ENCODE measurements at regions not wholly inside any gene's neighbourhood (a gene's known extent, or its start where the extent isn't known, plus 50 kb on each side); places are given as distances from the start of the nearest gene placed in this dataset.

- TF ChIP-seq CTCF (IDR thresholded peaks at IDR 0.05) = no peak
- no peak for TF ChIP-seq POLR2A (IDR thresholded peaks at IDR 0.05)
Measured at GRCh38 chr5:128662997-128663396, 125.0 kb upstream of the FBN2 start.

Data from testis (tissue), 2 donors.